ENCODE measurements at regions not wholly inside any gene's neighbourhood (a gene's known extent, or its start where the extent isn't known, plus 50 kb on each side); places are given as distances from the start of the nearest gene placed in this dataset.

- no peaks in the 10 kb centered on the region for H3K9me3 Mint-ChIP-seq (ENCODE audit: unreplicated experiment)
- no peak for TF ChIP-seq CTCF (IDR thresholded peaks at IDR 0.05)
- DNase-seq (ENCODE audit: extremely low spot score, unreplicated experiment), result no peak
- H3K4me1 Mint-ChIP-seq (ENCODE audit: unreplicated experiment), result no peaks in the 10 kb centered on the region
- no peaks in the 10 kb centered on the region for H3K27me3 Mint-ChIP-seq (ENCODE audit: unreplicated experiment)
- H3K36me3 Mint-ChIP-seq (ENCODE audit: unreplicated experiment), result no peaks in the 10 kb centered on the region
- H3K4me3 Mint-ChIP-seq (ENCODE audit: unreplicated experiment), result no peak overlapping the region
- H3K27ac Mint-ChIP-seq (ENCODE audit: unreplicated experiment), result no peak overlapping the region
Observed at GRCh38 chr9:22645893-22646292, 199.3 kb downstream of the DMRTA1 start.

- no peak for TF ChIP-seq CTCF (IDR thresholded peaks at IDR 0.05)
- Mint-ChIP-seq H3K36me3 (ENCODE audit: unreplicated experiment) (no peaks in the 10 kb centered on the region), H3K4me1 (ENCODE audit: unreplicated experiment) (no peaks in the 10 kb centered on the region), H3K27ac (ENCODE audit: unreplicated experiment) (no peak overlapping the region), H3K9me3 (ENCODE audit: unreplicated experiment) (no peaks in the 10 kb centered on the region), H3K4me3 (ENCODE audit: unreplicated experiment) (no peak overlapping the region), H3K27me3 (ENCODE audit: unreplicated experiment) (no peaks in the 10 kb centered on the region)
- no peak for DNase-seq (ENCODE audit: extremely low spot score, unreplicated experiment)
Observed at GRCh38 chr9:22649384-22649783, 202.8 kb downstream of the DMRTA1 start.

GRCh38 chr9:22650145-22650544 lies 203.5 kb downstream of the DMRTA1 start:
- H3K4me3 Mint-ChIP-seq (ENCODE audit: unreplicated experiment), result no peak overlapping the region
- no peaks in the 10 kb centered on the region for H3K36me3 Mint-ChIP-seq (ENCODE audit: unreplicated experiment)
- H3K4me1 Mint-ChIP-seq (ENCODE audit: unreplicated experiment), result no peaks in the 10 kb centered on the region
- no peaks in the 10 kb centered on the region for H3K9me3 Mint-ChIP-seq (ENCODE audit: unreplicated experiment)
- DNase-seq (ENCODE audit: extremely low spot score, unreplicated experiment), result no peak
- TF ChIP-seq CTCF (IDR thresholded peaks at IDR 0.05), result no peak
- H3K27ac Mint-ChIP-seq (ENCODE audit: unreplicated experiment), result no peak overlapping the region
- no peaks in the 10 kb centered on the region for H3K27me3 Mint-ChIP-seq (ENCODE audit: unreplicated experiment)

GRCh38 chr9:22650946-22651345 lies 204.3 kb downstream of the DMRTA1 start:
- Mint-ChIP-seq H3K4me1 (ENCODE audit: unreplicated experiment) (no peaks in the 10 kb centered on the region), H3K27ac (ENCODE audit: unreplicated experiment) (no peak overlapping the region), H3K36me3 (ENCODE audit: unreplicated experiment) (no peaks in the 10 kb centered on the region), H3K27me3 (ENCODE audit: unreplicated experiment) (peaks cover 3% of the 10 kb centered on the region), H3K9me3 (ENCODE audit: unreplicated experiment) (no peaks in the 10 kb centered on the region), H3K4me3 (ENCODE audit: unreplicated experiment) (no peak overlapping the region)
- no peak for DNase-seq (ENCODE audit: extremely low spot score, unreplicated experiment)
- no peak for TF ChIP-seq CTCF (IDR thresholded peaks at IDR 0.05)

GRCh38 chr9:22654833-22655232 lies 208.2 kb downstream of the DMRTA1 start:
- Mint-ChIP-seq H3K27me3 (ENCODE audit: unreplicated experiment) (peaks cover 3% of the 10 kb centered on the region), H3K4me1 (ENCODE audit: unreplicated experiment) (no peaks in the 10 kb centered on the region), H3K27ac (ENCODE audit: unreplicated experiment) (no peak overlapping the region), H3K4me3 (ENCODE audit: unreplicated experiment) (no peak overlapping the region), H3K9me3 (ENCODE audit: unreplicated experiment) (no peaks in the 10 kb centered on the region), H3K36me3 (ENCODE audit: unreplicated experiment) (no peaks in the 10 kb centered on the region)
- no peak for DNase-seq (ENCODE audit: extremely low spot score, unreplicated experiment)
- no peak for TF ChIP-seq CTCF (IDR thresholded peaks at IDR 0.05)

Data from osteocyte (in vitro differentiated cells).